Right kidney (tissue), 1 donor: ENCODE measurements at regions not wholly inside any gene's neighbourhood (a gene's known extent, or its start where the extent isn't known, plus 50 kb on each side); places are given as distances from the start of the nearest gene placed in this dataset.
"Not testable (repeated sequence)": the region's sequence is repeated elsewhere in the genome, so short reads cannot be mapped to it uniquely, and the experiment has no call there.

Source experiments
- DNase-seq: peaks from one replicate; pipeline ENCODE4 v3.0.0-alpha.2; 2016

- no peak for DNase-seq
These were observed 130.1 kb upstream of the PRR20G start for GRCh38 chr3:127417709-127418559.

DNA sequence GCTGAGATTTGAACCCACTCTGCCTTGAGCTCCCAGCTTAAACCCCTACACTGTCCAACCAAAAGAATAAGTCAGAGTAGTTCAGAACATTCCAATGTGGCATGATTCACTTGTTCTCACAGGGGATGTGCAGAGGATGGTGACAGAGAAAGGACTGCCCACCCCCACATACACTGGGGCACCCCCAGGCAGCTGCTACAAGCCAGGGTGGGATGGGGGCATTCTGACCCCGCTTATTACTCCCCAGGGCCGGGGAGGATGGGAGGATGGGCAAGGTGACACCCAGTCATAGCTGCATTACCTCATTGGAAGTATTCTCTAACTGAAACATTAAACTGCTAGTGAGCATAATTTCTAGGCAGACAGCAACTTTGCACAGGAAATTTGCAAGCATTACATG lies 126.0 kb upstream of the PRR20G start:
- no peak for DNase-seq

DNA sequence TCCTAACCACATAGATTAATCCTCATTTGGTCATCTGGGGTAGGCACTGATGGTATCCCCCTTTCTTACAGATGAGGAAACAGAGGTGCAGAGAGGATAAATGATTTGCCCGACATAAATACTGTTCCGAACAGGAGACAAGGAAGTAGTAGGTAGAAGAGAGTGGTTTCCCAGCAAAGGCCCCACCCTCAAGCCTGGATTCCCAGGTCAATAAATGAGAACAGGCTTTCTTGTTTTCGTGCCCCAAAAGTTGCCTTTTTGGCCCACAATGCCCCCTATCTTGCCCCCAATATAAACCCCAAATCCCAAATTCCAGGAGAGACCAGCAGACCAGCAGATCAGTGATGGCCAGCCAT lies 125.5 kb upstream of the PRR20G start:
- DNase-seq, result no peak

- DNase-seq, result no peak
These were observed 124.9 kb upstream of the PRR20G start for GRCh38 chr3:127412578-127413317.

- not testable (repeated sequence) for DNase-seq
These were observed 124.0 kb upstream of the PRR20G start for GRCh38 chr3:127411875-127412274.

GRCh38 chr3:127411083-127411727 lies 123.4 kb upstream of the PRR20G start:
- no peak for DNase-seq

- DNase-seq, result no peak
These were observed 122.8 kb upstream of the PRR20G start for GRCh38 chr3:127410678-127411077.

DNA sequence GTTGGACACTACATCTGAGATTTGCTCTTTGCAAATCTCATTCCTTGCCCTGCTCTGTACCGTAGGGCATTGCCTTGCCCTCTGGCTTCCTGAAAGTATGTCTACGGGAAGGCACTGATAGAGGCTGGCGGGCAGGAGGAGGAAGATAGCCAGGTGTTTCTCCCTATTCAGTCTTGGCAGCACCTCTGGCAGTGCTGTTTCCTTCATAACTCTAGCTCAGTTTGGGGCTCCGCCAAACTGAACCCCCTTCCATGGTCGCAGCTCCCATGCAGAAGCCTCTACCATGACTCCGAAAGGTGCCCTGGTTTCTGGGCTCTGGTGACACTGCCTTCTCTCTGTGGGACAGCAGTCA lies 122.3 kb upstream of the PRR20G start:
- no peak for DNase-seq

- no peak for DNase-seq
These were observed 121.7 kb upstream of the PRR20G start for GRCh38 chr3:127409421-127410136.

- DNase-seq, result no peak
These were observed 121.0 kb upstream of the PRR20G start for GRCh38 chr3:127408684-127409420.

DNA sequence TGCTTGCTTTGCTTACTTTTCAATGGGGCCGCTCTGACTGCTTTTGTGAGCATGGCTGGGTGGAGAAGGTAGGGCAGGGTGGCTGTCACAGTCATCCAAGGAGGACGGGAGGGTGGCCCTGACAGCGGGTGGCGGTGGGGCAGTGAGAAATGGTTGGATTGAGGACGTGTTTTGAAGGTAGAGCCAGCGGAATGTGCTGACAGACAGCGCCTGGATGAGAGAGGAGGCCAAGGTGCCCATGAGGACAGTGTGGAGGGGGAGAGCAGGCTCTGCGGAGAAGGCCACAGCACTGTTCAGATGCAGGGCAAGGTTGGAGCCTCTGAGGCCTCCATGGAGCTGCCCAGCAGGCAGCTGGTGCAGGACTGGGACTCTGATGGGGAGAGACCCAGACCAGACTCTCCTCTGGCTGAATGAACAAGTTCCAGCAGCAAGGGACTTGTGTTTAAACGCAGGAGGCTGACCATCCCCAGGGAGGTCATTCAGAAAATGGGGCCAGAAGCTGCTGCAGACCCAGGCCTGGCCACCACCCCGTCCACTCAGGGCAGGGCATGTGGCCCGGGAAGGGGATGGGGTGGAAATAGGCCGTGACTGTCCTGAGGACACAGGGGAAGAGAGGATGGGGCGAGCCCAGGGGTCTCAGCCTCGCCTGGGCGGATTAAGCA lies 120.3 kb upstream of the PRR20G start:
- no peak for DNase-seq

DNA sequence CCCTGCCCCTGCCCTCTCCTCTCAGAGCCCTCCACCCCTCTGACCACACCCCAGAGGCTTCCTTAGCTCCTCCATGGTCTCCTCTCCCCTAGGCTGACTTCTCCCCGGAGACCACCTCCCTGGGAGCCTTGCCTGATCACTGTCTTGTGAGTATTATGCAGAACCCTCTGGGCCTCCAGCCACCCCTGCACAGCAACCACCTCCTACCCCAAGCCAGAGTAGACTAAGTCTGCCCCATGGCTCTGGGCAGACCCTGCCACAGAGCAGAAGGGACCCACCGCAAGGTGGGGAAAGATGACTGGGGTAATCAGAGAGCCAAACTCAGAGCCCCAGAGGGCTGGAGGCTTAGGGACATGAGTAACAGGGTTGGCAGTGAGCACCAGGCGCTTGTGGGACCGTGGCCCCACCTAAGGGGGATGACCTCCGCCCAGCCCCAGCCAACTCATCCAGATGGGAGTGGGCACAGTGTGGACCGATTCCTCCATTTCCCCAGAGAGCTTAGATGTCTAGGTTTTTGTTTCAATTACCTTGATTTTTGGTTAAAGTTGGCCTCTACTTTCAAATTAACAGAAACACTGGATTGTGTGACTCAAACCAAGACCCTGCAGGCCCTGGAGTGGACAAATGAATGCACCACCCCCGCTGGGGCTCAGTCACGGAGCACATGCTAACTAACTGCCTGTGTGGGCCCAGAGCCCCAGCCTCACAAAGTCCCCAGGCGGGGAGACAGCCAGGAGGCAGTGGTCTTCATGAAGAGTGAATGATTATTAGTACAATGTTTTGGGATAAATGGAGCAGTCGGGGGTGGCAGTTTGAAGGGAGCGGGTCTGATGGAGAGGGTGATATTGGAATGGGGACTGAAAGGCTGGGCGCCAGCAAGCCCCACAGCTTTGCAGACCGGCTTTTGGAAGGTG lies 119.4 kb upstream of the PRR20G start:
- no peak for DNase-seq

GRCh38 chr3:127406309-127407025 lies 118.6 kb upstream of the PRR20G start:
- no peak for DNase-seq

GRCh38 chr3:127405791-127406190 lies 117.9 kb upstream of the PRR20G start:
- DNase-seq, result no peak

- DNase-seq, result no peak
These were observed 117.3 kb upstream of the PRR20G start for GRCh38 chr3:127405010-127405598.

GRCh38 chr3:127404221-127405009 lies 116.6 kb upstream of the PRR20G start:
- no peak for DNase-seq

DNA sequence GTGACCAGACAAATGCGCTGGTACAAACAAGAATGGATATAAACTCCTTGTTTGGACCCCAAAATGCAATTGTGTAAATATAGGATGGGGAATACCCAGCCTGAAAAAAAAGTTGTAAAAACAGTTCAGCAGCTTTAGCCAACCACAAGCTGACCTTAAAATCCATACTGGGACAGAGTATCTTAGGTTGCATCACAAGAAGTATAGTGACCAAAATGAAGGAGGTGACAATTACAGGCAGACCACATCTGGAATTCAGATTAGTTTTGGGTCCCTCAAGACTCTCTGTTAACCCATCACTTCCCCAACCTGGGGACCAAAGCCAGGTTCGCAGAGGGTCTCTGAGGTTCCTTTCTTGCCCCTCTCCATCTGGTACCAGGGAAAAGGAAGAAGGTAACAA lies 115.9 kb upstream of the PRR20G start:
- DNase-seq, result no peak

GRCh38 chr3:127399154-127399553 lies 111.3 kb upstream of the PRR20G start:
- no peak for DNase-seq
